PC-9 (cell line): ENCODE measurements at regions not wholly inside any gene's neighbourhood (a gene's known extent, or its start where the extent isn't known, plus 50 kb on each side); places are given as distances from the start of the nearest gene placed in this dataset.

ENCODE experiments used
- BruUV-seq: library from RNA; stranded (reverse); fragments of 400-500 nt; replicated peaks from 2 replicates; lab custom pipeline; 2021; lab: Mats Ljungman, UMichigan
- CTCF ChIA-PET: fragments of 300-600 bp; sonication (Branson Sonifier 250); formaldehyde crosslinking; loops from one replicate; lab custom pipeline; 2022; ENCODE audit warnings: antibody characterized with exemption; lab: Charles Lee
- POLR2A ChIA-PET: fragments of 300-600 bp; sonication (Branson Sonifier 250); formaldehyde crosslinking; loops from one replicate; lab custom pipeline; 2022; ENCODE audit warnings: antibody characterized with exemption; ENCODE audit not compliant: unreplicated experiment; lab: Charles Lee
- DNase-seq, 2 experiments: peaks; one replicate each; pipeline versions ENCODE4 v3.0.0 to v3.0.0-alpha.2; 2015 to 2022; ENCODE audit warnings: mixed read lengths in 1 of 2
- H2AFZ ChIP-seq: fragments of 200-600 bp; sonication (generic); 2 replicates; pipeline ENCODE4 v1.8.1; 2017; ENCODE audit warnings: antibody characterized with exemption
- H3F3A ChIP-seq: fragments of 200-600 bp; sonication (generic); 2 replicates; pipeline ENCODE4 v1.8.1; 2017; ENCODE audit warnings: antibody characterized with exemption, mild to moderate bottlenecking, low read depth; ENCODE audit not compliant: insufficient read depth
- H3K27ac ChIP-seq: fragments of 200-600 bp; sonication (generic); 2 replicates; pipeline ENCODE4 v1.6.1; 2016; ENCODE audit warnings: mixed run types
- H3K27me3 ChIP-seq: fragments of 200-600 bp; sonication (generic); 2 replicates; pipeline ENCODE4 v1.6.1; 2016; ENCODE audit warnings: low read depth, mixed run types; ENCODE audit not compliant: insufficient read depth
- H3K36me3 ChIP-seq: fragments of 200-600 bp; sonication (generic); 2 replicates; pipeline ENCODE4 v1.6.1; 2016; ENCODE audit warnings: low read depth, mixed run types
- H3K4me1 ChIP-seq: fragments of 200-600 bp; sonication (generic); replicated peaks from 2 replicates; pipeline ENCODE4 v1.6.1; 2016; ENCODE audit warnings: mixed run types; ENCODE audit not compliant: insufficient read depth
- H3K4me2 ChIP-seq: fragments of 200-600 bp; sonication (generic); 2 replicates; pipeline ENCODE4 v1.6.1; 2017; ENCODE audit warnings: mixed run types
- H3K4me3 ChIP-seq: fragments of 200-600 bp; sonication (generic); 2 replicates; pipeline ENCODE4 v1.6.1; 2016; ENCODE audit warnings: mixed run types
- H3K79me2 ChIP-seq: fragments of 200-600 bp; sonication (generic); 2 replicates; pipeline ENCODE4 v1.6.1; 2017; ENCODE audit warnings: low read depth, mixed run types
- H3K9me2 ChIP-seq: fragments of 200-600 bp; sonication (generic); 2 replicates; pipeline ENCODE4 v1.8.1; 2017; ENCODE audit warnings: mild to moderate bottlenecking; ENCODE audit not compliant: insufficient read depth
- H3K9me3 ChIP-seq: fragments of 200-600 bp; sonication (generic); 2 replicates; pipeline ENCODE4 v1.8.1; 2016; ENCODE audit warnings: low read depth; ENCODE audit not compliant: insufficient read depth
- H4K20me1 ChIP-seq: fragments of 200-600 bp; sonication (generic); 2 replicates; pipeline ENCODE4 v1.8.1; 2017; ENCODE audit not compliant: insufficient read depth
- CTCF ChIP-seq: fragments of 200-600 bp; sonication (generic); conservative IDR thresholded peaks from 2 replicates; pipeline ENCODE4 v1.6.1; 2017; ENCODE audit warnings: mixed run types, antibody characterized with exemption, mild to moderate bottlenecking, moderate library complexity
- EZH2 ChIP-seq: fragments of 200-600 bp; sonication (generic); IDR thresholded peaks from 2 replicates; pipeline ENCODE4 v1.8.0; 2017; ENCODE audit warnings: antibody characterized with exemption, low read depth
- intact Hi-C: fragments of 100-400 bp; cut with micrococcal nuclease; formaldehyde crosslinking; loops from one replicate; pipeline ENCODE4 v1.10.0; 2022; ENCODE audit not compliant: unreplicated experiment

- H3F3A ChIP-seq = no peaks in the 10 kb centered on the region
- no peaks in the 10 kb centered on the region for H3K9me3 ChIP-seq
- BruUV-seq = no TSS peak
- H4K20me1 ChIP-seq = no peaks in the 10 kb centered on the region
- no peaks in the 10 kb centered on the region for H3K9me2 ChIP-seq
- no peak overlapping the region for H3K4me2 ChIP-seq
- H3K4me1 ChIP-seq = no peaks in the 10 kb centered on the region
- TF ChIP-seq EZH2 = no peak
- no peaks in the 10 kb centered on the region for H3K79me2 ChIP-seq
- no peaks in the 10 kb centered on the region for H3K27me3 ChIP-seq
- ChIA-PET CTCF (no interaction called here), POLR2A (no interaction called here)
- H2AFZ ChIP-seq = no peak overlapping the region
- peak in 1 of 2 experiments; percentile 14 for DNase-seq
- intact Hi-C loops = no loop called here
- no peaks in the 10 kb centered on the region for H3K36me3 ChIP-seq
- no peak overlapping the region for H3K27ac ChIP-seq
- no peak overlapping the region for H3K4me3 ChIP-seq
Measured at GRCh38 chr4:35520059-35520458, 724.3 kb downstream of the ARAP2 start.

- Histone ChIP-seq H2AFZ (no peak overlapping the region), H3K4me3 (no peak overlapping the region), H3K9me3 (no peaks in the 10 kb centered on the region), H3F3A (no peaks in the 10 kb centered on the region), H3K4me1 (no peaks in the 10 kb centered on the region), H3K36me3 (no peaks in the 10 kb centered on the region), H3K79me2 (no peaks in the 10 kb centered on the region), H3K9me2 (no peaks in the 10 kb centered on the region), H3K4me2 (no peak overlapping the region), H4K20me1 (no peaks in the 10 kb centered on the region), H3K27me3 (no peaks in the 10 kb centered on the region), H3K27ac (no peak overlapping the region)
- TF ChIP-seq EZH2 = no peak
- intact Hi-C loops = no loop called here
- BruUV-seq = no TSS peak
- ChIA-PET POLR2A (no interaction called here), CTCF (no interaction called here)
- no peak for DNase-seq
Measured at GRCh38 chr4:35521682-35522081, 722.6 kb downstream of the ARAP2 start.

- no TSS peak for BruUV-seq
Measured at GRCh38 chr4:35525192-35525978, 718.9 kb downstream of the ARAP2 start.

More at GRCh38 chr4:35525192-35525978, 718.9 kb downstream of the ARAP2 start:
- H3K27me3 ChIP-seq = no peaks in the 10 kb centered on the region
- TF ChIP-seq CTCF (no peak), EZH2 (no peak)
- no peak overlapping the region for H3K4me2 ChIP-seq
- no peaks in the 10 kb centered on the region for H3K79me2 ChIP-seq
- no peaks in the 10 kb centered on the region for H3K9me3 ChIP-seq
- H3K9me2 ChIP-seq = no peaks in the 10 kb centered on the region
- CTCF ChIA-PET = no interaction called here
- POLR2A ChIA-PET = no interaction called here
- no peaks in the 10 kb centered on the region for H3K4me1 ChIP-seq
- DNase-seq = no peak
- H3K36me3 ChIP-seq = no peaks in the 10 kb centered on the region
- intact Hi-C loops = no loop called here
- H3F3A ChIP-seq = no peaks in the 10 kb centered on the region
- no peak overlapping the region for H3K27ac ChIP-seq
- H3K4me3 ChIP-seq = no peak overlapping the region
- H2AFZ ChIP-seq = no peak overlapping the region
- no peaks in the 10 kb centered on the region for H4K20me1 ChIP-seq
